ENCODE measurements at regions not wholly inside any gene's neighbourhood (a gene's known extent, or its start where the extent isn't known, plus 50 kb on each side); places are given as distances from the start of the nearest gene placed in this dataset.

DNA sequence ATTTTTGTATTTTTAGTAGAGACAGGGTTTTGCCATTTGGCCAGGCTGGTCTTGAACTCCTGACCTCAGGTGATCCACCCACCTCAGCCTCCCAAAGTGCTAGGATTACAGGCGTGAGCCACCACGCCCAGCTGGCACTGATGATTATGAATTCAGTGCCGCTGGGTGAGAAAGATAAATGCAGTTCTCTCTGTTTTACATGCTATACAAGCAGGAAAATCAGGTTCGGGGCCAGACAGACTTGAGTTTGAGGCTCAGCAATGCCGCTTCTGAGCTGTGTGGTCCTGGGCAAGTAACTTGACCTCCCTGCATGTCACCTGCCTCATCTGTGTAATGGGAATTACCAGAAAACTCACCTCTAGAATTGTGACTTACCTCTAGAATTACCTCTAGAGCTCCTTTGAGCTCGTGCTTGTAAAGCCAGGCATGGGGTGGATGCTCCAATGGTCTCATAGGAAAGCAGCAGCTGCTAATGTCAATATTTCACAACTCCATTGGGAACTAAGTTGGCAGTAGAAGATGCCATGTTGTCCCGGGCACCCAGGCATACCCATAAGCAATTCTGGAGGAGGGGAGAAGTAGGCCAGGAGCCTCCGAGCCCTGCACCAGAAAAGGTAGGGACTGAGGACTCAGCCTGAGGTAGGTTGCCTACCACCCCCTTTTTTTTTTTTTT, 119.8 kb upstream of the SLC25A33 start:
- DNase-seq, result no peak

DNA sequence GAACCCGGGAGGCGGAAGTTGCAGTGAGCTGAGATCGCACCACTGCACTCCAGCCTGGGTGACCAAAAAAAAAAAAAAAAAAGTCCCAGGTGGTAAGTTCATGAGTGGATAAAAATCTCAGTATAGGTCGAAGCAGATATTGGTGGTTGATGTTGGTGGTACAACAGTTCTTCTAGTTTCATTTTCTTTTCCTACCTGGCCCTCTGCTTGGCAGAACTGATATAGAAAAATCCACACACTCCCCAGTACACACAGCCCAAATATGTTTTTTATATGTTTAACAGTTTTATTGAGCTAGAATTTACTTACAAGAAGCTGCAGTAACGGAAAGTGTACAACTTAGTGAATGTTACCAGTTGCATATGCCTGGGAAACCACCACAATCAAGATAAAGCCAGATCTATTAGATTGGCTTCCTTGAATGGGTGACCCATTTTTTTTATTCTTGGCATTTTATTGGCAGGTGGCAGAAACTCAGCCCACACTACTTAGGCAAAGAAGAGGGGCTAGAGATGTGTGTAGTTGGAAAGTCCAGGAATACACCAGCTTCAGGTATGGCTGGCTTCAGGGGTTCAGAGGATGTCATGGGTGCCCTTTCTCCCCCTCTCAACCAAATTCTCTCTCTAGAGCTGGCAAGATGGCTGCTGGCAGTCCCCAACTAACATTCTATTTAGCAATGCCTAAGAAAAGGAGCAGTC, 118.3 kb upstream of the SLC25A33 start:
- no peak for DNase-seq

DNA sequence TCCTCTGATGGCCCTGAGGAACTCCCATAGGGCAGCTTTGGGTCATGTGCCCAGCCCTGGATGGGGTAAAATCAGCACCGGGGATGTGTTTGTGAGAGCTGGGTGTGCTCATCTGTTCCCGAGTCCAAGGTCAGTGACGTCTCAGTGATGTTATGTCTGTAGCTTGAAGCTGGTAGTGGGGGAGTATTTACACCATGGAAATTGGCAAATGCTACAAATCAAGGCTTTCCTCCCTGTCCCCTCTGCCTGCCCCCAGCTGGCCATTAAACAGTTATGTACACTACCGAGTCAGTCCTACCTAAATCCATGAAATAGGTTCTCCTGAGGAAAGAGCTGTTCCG, 117.8 kb upstream of the SLC25A33 start:
- DNase-seq, result no peak

DNA sequence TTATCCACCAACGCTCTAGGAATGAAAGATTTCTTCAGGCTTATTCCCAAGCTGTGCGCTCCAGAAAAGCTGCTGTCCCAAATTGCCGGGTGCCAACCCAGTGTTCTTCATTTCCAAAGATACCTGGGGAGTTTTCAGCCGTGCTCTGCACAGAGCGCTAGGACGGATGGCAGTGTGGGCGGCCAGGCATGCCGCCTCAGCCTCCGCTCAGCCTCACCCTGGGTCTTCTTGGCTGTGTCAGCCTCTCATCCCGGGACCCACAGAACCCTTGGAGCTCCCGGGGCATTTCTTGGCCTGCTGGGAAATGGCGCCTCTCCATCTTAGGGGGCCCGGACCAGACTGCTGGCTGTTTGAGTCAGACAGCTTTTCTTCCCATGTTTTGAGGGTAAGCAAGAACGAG, 116.9 kb upstream of the SLC25A33 start:
- DNase-seq, result no peak

DNA sequence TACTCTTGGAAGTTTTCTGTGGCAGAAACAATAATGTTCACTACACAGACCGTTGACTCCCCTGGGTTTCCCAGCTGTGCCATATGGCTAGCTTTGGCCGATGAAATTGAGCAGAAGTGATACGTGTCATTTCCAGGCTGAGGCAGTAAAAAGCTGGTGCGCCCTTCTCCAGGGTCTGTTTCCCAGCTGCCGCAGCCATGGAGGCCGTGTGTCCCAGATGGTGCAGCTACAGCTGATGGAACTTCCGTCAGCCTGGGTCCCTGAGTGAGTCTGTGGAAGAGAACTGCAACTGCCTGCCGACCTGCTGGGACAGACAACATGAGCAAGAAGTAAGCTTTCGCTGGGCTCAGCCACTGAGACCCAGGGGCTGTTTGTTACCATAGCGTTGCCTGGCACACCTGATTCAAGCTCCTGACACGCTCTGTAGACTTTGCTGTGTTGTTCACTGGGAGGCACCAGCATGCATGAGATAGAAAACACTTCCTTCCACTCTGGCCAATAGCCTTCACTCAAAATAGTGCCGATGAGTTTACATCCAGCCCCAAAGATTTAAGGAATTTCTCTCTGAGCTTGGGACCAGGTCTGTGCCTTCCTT, 116.3 kb upstream of the SLC25A33 start:
- DNase-seq, result no peak

DNA sequence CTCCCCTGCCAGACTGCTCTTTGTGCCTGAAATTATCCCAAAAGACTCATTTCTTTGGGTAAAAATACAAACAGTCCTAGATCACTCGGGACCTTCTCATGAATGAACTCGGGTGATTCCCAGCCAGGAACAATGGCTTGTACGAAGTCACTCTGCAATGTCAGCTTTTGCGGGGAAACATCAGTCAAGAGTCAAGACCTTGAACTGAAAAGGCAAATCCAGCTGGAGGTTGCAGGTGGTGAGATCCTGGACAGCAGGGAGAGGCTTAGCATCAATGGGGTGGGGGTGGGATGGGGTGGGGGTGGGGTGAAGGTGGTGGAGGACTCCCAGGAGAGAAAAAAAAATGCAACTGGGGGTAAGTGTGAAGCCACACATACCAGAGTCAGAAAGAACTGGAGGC, 115.0 kb upstream of the SLC25A33 start:
- DNase-seq, result no peak

DNA sequence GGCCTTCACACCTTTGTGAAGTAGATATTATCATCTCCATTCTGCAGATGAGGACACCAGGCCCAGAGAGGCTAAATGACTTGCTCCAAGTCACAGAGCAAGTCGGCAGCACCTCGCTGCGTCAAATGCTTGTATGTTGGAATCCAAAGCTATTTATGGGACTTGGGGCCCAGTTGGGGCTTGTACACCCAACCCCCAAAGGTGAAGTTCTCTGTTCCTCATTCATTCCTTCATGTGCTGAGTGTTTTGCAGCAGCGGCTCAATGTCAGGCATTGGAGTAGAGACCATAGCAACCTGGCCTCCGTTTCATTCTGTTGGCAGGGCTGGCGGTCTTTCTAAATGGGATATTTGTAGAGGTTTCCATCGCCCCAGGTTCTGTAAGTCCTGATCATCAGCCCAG, 113.4 kb upstream of the SLC25A33 start:
- no peak for DNase-seq

DNA sequence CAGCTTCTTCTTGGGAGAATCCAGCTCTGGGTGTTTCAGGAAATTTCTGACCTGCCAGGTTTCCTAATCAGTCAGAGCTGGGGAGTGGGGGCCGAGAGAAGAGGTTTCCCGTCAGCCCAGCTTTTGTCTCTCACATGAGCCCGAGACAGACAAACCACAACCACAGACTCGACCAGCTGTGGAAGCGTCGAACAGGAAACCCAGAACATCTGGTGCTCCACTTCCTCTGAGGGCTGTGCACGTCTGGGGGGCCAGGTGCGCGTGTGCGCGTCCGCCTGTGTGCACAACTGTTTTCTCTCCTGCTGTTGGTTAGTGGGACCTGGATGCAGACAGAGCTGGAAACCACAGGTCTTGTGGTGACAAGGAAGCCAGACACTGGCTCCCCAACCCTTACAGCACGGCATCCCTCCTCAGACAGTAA, 113.0 kb upstream of the SLC25A33 start:
- no peak for DNase-seq

DNA sequence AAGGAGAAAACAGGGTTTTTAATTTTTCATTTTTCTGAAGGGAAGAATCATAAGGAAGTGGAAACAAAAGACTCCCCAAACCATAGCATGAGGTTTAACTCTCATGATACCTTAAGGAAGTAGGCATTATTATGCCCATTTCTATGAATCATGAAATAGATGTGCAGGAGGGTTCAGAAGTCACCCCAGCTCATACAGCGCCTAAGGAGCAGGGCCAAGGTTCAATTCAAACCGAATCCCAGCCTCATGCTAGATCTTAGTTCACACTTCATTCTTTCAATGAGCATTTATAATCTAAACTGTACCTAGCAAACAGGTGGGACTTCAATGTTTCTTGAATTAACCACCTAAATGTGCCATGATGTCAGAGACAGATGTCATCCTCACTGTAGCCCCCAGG, 111.9 kb upstream of the SLC25A33 start:
- DNase-seq, result no peak

DNA sequence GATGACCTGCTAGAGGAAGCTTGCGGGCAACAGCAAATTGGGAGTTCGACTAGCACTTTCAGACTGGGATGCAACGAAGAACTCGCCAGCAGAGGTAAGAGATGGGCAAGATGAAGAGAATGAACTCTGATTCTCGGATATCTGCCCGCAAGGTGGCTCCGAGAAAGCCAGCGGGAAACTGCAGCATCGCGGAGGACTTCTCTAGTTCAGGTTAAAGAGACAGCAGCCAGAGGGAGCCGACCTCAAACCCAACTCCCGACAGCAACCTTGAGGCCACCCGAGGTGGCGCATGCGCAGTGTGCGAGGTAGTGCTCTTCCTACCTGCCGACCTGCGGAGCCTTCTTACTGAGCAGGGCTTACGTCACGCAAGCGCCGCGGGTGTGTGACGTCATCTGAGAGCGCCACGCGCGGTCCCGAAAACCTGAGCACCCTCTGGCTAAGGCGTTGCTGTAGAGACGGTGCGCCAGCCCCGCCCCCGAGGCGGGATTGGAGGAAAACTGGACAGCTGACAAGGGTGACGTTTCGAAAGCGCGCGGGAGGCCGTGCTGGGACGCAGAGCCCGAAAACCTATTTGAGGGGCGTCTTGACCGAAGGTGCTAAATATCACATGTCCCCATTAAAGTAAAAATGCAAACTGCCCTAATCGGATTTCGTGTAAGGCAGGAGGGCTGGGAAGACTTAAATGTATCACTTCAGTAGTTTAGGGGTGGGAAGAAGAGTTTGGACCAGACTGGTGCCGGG, 110.5 kb upstream of the SLC25A33 start:
- peak; percentile 96 to 98 for DNase-seq

DNA sequence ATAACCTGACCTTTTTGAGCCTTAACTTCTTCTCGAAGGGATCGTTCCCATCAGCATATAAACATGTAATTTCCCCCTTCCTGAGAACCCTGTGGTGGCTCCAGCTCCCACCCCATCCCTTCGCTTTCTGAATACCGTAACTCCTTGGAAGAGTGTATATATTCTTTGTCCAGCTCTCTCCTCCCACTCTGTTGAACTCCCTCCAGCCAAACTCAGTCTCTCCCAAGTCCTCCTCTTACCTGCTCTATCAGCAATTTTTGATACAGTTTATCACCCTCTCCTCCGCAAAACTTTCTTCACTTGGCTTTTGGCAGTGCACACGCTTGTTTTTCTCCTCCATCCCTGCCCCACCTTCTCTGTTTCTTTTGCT, 109.9 kb upstream of the SLC25A33 start:
- no peak for DNase-seq

DNA sequence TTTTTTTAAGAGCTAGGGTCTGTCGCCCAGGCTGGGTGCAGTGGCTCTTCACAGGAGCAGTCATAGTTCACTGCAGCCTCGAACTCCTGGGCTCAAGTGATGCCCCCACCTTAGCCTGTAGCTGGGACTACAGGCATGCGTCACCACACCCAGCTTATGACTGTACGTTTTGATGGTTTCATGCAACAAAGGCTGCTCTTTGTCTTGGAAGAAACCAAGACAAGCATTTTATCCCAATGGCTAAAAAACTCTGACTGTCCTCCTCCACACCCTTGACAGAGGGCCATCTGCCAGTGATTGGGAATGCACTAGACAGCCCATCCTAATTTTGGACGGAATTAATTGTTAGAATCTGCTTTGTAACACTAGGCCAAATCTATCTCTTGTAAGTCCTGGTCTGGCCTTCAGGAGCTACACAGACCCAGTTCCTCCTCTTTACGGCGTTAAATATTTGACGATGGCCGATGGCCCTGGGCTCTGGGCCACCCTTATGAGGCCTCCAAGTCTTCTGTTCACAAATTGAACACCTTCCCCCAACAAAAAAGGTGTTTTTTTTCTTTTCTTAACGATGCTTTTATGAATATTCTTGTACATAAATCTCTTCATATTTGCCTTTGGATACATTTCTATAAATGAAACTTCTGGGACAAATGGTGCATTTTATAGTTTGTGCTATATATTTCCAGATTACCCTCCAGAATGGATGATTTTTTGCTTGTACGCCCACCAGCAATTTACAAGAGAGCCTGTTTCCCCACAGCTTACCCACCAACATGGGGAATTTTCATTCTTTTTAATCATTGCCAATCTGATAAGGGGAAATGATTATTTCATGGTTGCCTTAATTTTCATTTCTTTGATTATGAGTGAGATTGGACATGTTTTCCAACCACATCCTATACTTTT, 104.8 kb upstream of the SLC25A33 start:
- no peak for DNase-seq

DNA sequence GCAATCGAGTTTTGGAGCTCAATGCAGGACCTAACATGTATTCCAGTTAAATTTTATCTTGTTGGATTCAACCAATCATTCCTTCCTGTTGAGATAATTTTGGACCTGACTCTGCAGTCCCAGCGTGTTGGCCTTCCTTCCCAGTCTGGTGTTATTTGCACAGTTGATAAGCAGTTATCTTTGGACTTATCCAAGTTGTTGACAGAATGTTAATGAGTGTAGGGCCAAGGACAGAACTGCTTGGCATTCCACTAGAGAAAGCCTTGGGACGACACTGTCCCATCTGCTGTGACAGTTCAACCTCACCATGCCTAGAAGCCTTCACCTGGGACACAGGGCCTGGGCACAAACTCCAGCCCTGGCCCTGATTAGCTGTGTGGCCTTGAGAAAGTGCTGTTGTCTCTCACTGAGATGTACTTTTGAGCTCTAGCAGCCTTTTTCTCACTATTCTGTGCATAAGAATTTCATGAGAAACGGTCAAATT, 104.1 kb upstream of the SLC25A33 start:
- DNase-seq, result no peak

DNA sequence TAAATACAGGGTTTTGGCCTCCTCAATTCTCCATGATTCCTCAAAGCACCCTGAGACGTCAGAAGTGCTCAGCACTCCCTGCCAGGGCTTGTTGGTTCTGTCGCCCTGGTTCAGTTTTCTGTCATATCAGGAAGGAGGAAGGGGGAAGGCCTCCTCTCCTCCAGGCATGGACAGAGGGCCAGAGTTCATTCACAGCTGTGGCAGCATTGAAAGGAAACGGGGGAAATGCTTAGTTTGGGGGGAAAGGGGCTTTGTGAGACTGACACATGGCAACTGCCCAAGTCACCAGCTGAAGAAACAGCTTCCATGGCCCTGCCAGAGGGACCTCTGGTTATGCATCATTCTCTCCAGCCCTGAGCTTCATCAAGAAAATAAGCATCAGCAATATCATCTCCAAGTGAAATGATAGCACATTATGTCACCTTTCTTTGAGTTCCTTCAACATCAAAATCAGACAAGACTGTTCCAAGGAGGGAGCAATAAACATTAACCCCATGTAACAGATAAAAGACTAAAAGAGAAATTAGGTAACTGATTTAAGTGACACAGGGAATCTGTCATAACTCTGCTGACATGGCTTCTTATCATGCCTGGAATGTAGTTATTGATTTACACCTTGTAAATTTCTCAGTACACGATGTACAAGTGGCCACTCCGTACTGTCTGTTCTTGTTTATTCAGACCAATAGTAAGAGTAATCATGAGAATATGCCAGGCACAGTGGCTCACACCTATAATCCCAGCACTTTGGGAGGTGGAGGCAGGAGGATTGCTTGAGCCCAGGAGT, 103.2 kb upstream of the SLC25A33 start:
- DNase-seq, result no peak

DNA sequence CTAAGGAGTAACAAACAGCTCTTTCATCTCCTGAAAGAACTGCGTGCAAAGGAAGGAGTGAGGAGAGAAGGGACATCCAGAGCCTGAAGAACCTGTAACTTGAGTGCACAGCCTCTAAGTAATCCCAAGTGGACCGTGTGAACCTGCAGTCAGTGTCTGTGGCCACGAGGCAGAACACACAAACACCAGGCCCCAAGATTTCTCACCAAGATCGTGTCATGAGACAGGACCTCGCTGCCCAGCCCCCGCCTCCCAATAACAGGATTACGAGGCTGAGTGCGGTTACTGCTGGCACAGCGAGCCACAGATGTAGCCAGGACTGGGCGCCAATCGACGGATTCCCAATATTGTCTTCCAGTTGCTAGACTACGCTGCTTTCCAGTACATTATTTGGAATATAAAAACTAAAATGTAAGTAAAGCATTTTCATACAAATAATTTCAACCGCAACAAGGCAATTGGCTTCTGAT, 101.3 kb upstream of the SLC25A33 start:
- DNase-seq, result peak; percentile 6 to 21

DNA sequence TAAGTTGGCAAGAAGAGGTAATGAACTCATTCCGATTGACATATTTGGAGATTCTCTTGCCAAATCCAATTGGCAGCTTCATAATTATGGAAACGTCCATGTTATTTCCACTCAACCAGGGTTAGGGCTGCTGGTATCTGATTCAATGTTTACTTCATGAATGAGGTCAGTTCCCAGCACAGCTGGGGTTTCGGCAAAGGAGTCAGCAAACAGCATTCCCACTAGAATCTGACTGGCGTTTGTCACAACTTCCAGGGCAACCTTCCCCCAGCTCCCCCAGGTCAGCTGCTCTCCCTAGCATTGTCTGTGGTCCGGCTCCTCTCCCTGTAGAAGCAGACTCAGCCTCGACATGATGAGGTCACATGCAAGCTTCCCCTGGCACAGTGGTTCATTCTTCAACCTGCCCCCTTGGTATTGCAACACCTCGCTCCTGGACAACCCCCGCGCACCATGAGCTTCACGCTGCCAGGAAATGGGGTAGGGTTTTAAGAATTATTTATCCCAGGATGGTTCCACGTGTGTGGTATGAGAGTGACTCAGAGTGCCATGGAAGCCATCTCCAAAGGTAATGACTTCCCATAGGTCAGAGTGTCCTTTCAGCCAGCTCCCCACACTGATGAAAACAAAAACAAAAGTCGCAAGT, 100.7 kb upstream of the SLC25A33 start:
- DNase-seq, result peak; percentile 68 to 83

DNA sequence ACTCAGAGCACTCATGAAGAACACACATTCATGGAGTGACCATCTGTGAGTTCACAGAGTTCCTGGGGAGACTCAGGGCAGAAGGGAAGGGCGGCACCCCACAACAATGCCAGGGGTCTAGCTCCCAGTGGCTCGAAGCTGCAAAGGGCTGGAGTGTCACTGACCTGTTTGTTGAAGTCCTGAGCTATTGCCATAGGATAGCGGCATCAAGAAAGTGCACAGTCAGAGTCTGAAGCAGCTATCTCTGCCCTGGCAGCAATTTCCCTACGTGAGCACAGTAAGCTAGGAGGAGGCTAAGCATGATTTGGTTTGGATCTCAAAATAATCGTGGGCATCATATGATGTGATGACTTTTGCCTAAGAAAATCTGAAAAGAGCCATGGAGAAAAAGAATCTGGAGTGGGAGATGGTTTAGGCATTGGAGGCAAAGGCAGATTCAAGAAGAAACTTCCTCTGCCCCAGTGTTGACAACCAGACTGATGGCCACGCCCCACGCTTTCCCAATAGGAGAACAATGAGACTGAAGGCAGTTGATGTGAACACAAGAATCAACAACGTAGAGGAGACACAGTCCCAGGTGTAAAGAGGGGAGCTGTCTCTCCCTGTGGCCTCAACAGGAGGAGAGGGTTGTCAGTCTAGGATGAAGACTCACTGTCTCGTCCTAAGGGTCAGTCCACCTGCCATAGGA, 100.0 kb upstream of the SLC25A33 start:
- DNase-seq, result peak; percentile 51 to 67

DNA sequence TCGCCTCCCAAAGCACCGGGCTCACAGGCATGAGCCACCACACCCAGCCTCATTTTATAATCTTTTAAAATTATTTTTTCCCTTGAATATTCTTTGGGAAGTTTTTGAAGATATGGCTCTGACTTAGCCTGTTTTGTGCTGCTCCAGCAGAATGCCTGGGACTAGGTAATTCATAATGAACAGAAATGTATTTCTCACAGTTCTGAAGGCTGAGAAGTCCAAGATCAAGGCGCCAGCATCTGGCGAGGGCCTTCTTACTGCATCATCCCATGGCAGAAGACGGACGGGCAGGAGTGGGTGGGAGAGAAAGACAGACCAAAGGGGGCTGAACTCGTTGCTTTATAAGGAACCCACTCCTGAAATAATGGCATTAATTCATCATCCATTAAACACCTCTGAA, 99.0 kb upstream of the SLC25A33 start:
- DNase-seq, result no peak

DNA sequence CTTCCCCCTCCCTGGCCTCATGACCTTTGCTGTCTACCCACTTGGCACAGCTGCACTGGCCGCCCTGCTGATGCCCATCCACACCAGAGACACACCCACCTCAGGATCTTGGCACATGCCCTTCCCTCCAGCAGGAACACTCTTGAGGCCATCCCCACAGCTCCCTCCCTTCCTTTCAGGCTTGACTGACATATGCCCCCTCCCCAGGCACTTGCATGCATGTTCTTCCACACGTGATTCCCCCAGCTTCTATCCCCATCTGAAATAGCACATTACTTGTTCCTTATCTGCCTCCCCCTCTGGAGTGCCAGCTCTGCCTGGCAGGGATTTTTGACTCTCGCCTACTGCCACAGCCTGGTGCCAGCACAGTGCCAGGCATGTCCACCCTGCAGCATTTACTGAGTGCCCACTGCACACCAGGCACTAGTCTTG, 98.5 kb upstream of the SLC25A33 start:
- no peak for DNase-seq

DNA sequence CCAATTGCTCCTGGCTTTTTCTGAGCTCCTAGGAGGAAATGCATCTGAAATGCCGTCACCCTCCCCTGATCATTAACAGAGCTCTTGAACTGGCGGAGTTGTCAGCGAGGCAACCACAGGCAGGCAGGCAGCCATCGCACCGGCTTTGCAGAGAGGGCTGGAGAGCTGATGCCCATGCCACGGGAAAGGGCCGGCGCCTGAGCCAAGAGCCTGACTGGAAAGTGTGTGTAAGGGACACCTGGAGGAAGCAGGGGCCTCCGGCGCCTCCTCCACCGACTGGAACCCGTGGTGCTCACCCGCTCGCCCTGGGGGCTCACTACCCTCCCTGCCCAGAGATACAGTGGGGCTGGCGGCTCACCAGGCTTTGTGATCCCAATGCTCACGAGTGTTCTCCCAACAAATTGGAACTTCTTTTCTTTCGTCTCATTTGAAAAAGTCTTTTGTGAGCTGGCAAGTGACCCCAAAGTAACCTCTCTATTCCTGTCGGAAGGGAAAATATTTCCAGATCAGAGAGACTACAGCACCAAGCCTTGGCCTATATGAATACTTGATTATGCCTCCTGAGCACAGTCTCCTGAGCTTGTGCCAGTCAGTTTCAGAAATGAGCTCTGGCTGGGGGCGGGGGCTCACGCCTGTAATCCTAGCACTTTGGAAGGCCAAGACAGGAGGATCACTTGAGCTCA, 97.7 kb upstream of the SLC25A33 start:
- DNase-seq, result peak in 1 of 2 experiments; percentile 30

Measured in SHP77 (cell line).